Endothelial cell (in vitro differentiated cells): ENCODE measurements at regions not wholly inside any gene's neighbourhood (a gene's known extent, or its start where the extent isn't known, plus 50 kb on each side); places are given as distances from the start of the nearest gene placed in this dataset.
"Not testable (repeated sequence)": the region's sequence is repeated elsewhere in the genome, so short reads cannot be mapped to it uniquely, and the experiment has no call there.

Experiments
- DNase-seq: peaks from one replicate; pipeline ENCODE4 v3.0.0; 2021; ENCODE audit warnings: low spot score
- H3K27ac Mint-ChIP-seq: one replicate; pipeline ENCODE4 v1.8.0; 2021; ENCODE audit warnings: mixed read lengths, inconsistent platforms; ENCODE audit not compliant: unreplicated experiment
- H3K27me3 Mint-ChIP-seq: one replicate; pipeline ENCODE4 v1.8.0; 2021; ENCODE audit warnings: mild to moderate bottlenecking, moderate library complexity, mixed read lengths, inconsistent platforms; ENCODE audit not compliant: unreplicated experiment
- H3K36me3 Mint-ChIP-seq: one replicate; pipeline ENCODE4 v1.8.0; 2021; ENCODE audit warnings: mild to moderate bottlenecking, low read depth, mixed read lengths, inconsistent platforms; ENCODE audit not compliant: unreplicated experiment
- H3K4me1 Mint-ChIP-seq: one replicate; pipeline ENCODE4 v1.8.0; 2021; ENCODE audit warnings: mild to moderate bottlenecking, mixed read lengths, inconsistent platforms; ENCODE audit not compliant: unreplicated experiment
- H3K4me3 Mint-ChIP-seq: one replicate; pipeline ENCODE4 v1.8.0; 2021; ENCODE audit warnings: mild to moderate bottlenecking, mixed read lengths, inconsistent platforms; ENCODE audit not compliant: unreplicated experiment
- H3K9me3 Mint-ChIP-seq: one replicate; pipeline ENCODE4 v1.8.0; 2021; ENCODE audit warnings: mixed read lengths, inconsistent platforms; ENCODE audit not compliant: unreplicated experiment
- CTCF ChIP-seq: fragments of 200-600 bp; sonication (generic); IDR thresholded peaks from one replicate; pipeline ENCODE4 v1.5.0; 2021; ENCODE audit warnings: antibody characterized with exemption; ENCODE audit not compliant: unreplicated experiment

GRCh38 chr4:9110700-9111099 lies 59.5 kb upstream of the FAM90A26 start:
- DNase-seq, H3K4me3 Mint-ChIP-seq, H3K36me3 Mint-ChIP-seq, H3K27me3 Mint-ChIP-seq, H3K27ac Mint-ChIP-seq, H3K4me1 Mint-ChIP-seq, H3K9me3 Mint-ChIP-seq: not testable (repeated sequence)

GRCh38 chr4:9103148-9103524 lies 67.1 kb upstream of the FAM90A26 start:
- not testable (repeated sequence) for H3K27ac Mint-ChIP-seq, H3K4me3 Mint-ChIP-seq, DNase-seq, H3K9me3 Mint-ChIP-seq, H3K36me3 Mint-ChIP-seq, H3K27me3 Mint-ChIP-seq, H3K4me1 Mint-ChIP-seq
- peak; percentile 54 for TF ChIP-seq CTCF

GRCh38 chr4:9102471-9103147 lies 67.6 kb upstream of the FAM90A26 start:
- H3K36me3 Mint-ChIP-seq, H3K4me3 Mint-ChIP-seq, H3K4me1 Mint-ChIP-seq, H3K27ac Mint-ChIP-seq, DNase-seq, H3K27me3 Mint-ChIP-seq, H3K9me3 Mint-ChIP-seq: not testable (repeated sequence)

GRCh38 chr4:9096330-9096729 lies 73.9 kb upstream of the FAM90A26 start:
- not testable (repeated sequence) for H3K27ac Mint-ChIP-seq, H3K4me1 Mint-ChIP-seq, DNase-seq, H3K27me3 Mint-ChIP-seq, H3K4me3 Mint-ChIP-seq
- H3K9me3 Mint-ChIP-seq: peaks cover 15% of the 10 kb centered on the region
- peaks cover 22% of the 10 kb centered on the region for H3K36me3 Mint-ChIP-seq

- not testable (repeated sequence) for H3K27me3 Mint-ChIP-seq, H3K4me3 Mint-ChIP-seq, DNase-seq, H3K4me1 Mint-ChIP-seq, H3K27ac Mint-ChIP-seq, H3K36me3 Mint-ChIP-seq, H3K9me3 Mint-ChIP-seq
Observed at GRCh38 chr4:9078796-9079195, 91.4 kb upstream of the FAM90A26 start.

- H3K9me3 Mint-ChIP-seq, H3K27ac Mint-ChIP-seq, H3K4me1 Mint-ChIP-seq, H3K27me3 Mint-ChIP-seq, H3K36me3 Mint-ChIP-seq, DNase-seq, H3K4me3 Mint-ChIP-seq: not testable (repeated sequence)
Observed at GRCh38 chr4:9076974-9077373, 93.2 kb upstream of the FAM90A26 start.

- H3K36me3 Mint-ChIP-seq, H3K9me3 Mint-ChIP-seq, H3K27me3 Mint-ChIP-seq, DNase-seq, H3K27ac Mint-ChIP-seq, H3K4me3 Mint-ChIP-seq, H3K4me1 Mint-ChIP-seq: not testable (repeated sequence)
Observed at GRCh38 chr4:9076486-9076885, 93.7 kb upstream of the FAM90A26 start.

- peak overlapping the region; percentile 55 for H3K27ac Mint-ChIP-seq
- not testable (repeated sequence) for H3K9me3 Mint-ChIP-seq, H3K4me3 Mint-ChIP-seq, DNase-seq, H3K36me3 Mint-ChIP-seq, H3K27me3 Mint-ChIP-seq
- H3K4me1 Mint-ChIP-seq: peaks cover 18% of the 10 kb centered on the region
Observed at GRCh38 chr4:9073371-9073770, 96.8 kb upstream of the FAM90A26 start.

- Mint-ChIP-seq H3K27ac (peak overlapping the region; percentile 55), H3K4me1 (peaks cover 18% of the 10 kb centered on the region)
- not testable (repeated sequence) for H3K27me3 Mint-ChIP-seq, H3K36me3 Mint-ChIP-seq, DNase-seq, H3K4me3 Mint-ChIP-seq, H3K9me3 Mint-ChIP-seq
Observed at GRCh38 chr4:9072521-9073220, 97.5 kb upstream of the FAM90A26 start.

- not testable (repeated sequence) for H3K27me3 Mint-ChIP-seq, H3K9me3 Mint-ChIP-seq, H3K36me3 Mint-ChIP-seq, H3K4me3 Mint-ChIP-seq, H3K27ac Mint-ChIP-seq, DNase-seq, H3K4me1 Mint-ChIP-seq
Observed at GRCh38 chr4:9067923-9068322, 102.3 kb upstream of the FAM90A26 start.

GRCh38 chr4:9063612-9064011 lies 106.6 kb upstream of the FAM90A26 start:
- H3K27ac Mint-ChIP-seq, H3K9me3 Mint-ChIP-seq, H3K36me3 Mint-ChIP-seq, H3K27me3 Mint-ChIP-seq, DNase-seq, H3K4me3 Mint-ChIP-seq, H3K4me1 Mint-ChIP-seq: not testable (repeated sequence)
